ENCODE measurements at regions not wholly inside any gene's neighbourhood (a gene's known extent, or its start where the extent isn't known, plus 50 kb on each side); places are given as distances from the start of the nearest gene placed in this dataset.

- POLR2A ChIA-PET, result no interaction called here
- TF ChIP-seq ZNF423 (CRISPR knock-in tag; IDR thresholded peaks at IDR 0.05) (no peak), ZNF138 (CRISPR knock-in tag; conservative IDR thresholded peaks at IDR 0.05) (no peak), ARID4B (CRISPR knock-in tag; IDR thresholded peaks at IDR 0.05; ENCODE audit: borderline replicate concordance) (no peak), ZNF263 (CRISPR knock-in tag; IDR thresholded peaks at IDR 0.05; ENCODE audit: low read depth) (no peak), MAX (CRISPR knock-in tag; IDR thresholded peaks at IDR 0.05) (no peak), HMGXB4 (CRISPR knock-in tag; IDR thresholded peaks at IDR 0.05) (no peak), ZNF121 (CRISPR knock-in tag; IDR thresholded peaks at IDR 0.05) (no peak), ATF1 (CRISPR knock-in tag; IDR thresholded peaks at IDR 0.05) (no peak), SOX15 (CRISPR knock-in tag; IDR thresholded peaks at IDR 0.05) (no peak), ZMAT4 (CRISPR knock-in tag; IDR thresholded peaks at IDR 0.05) (no peak), ZBTB21 (CRISPR knock-in tag; IDR thresholded peaks at IDR 0.05; ENCODE audit: borderline replicate concordance) (no peak), HMGA2 (CRISPR knock-in tag; IDR thresholded peaks at IDR 0.05) (no peak)
- H3K27ac Mint-ChIP-seq, result no peak overlapping the region
- ATAC-seq (no peak), DNase-seq (ENCODE audit: low spot score) (no peak)
- CTCF ChIA-PET, result no interaction called here
- peaks cover 18% of the 10 kb centered on the region for H3K36me3 Mint-ChIP-seq
- peaks cover 29% of the 10 kb centered on the region for H3K4me1 Mint-ChIP-seq
- H3K4me3 Mint-ChIP-seq, result no peak overlapping the region
- H3K27me3 Mint-ChIP-seq (ENCODE audit: low read depth), result no peaks in the 10 kb centered on the region; the same call in 1 of the 2 replicates
- peaks cover 23% of the 10 kb centered on the region for H3K9me3 Mint-ChIP-seq
These were observed 1596.1 kb upstream of the WWC1 start for GRCh38 chr5:166695326-166695725.

GRCh38 chr5:166708291-166708690 is 1583.2 kb upstream of the WWC1 start:
- Mint-ChIP-seq H3K36me3 (peaks cover 4% of the 10 kb centered on the region), H3K4me3 (no peak overlapping the region), H3K4me1 (peaks cover 14% of the 10 kb centered on the region), H3K9me3 (peaks cover 6% of the 10 kb centered on the region), H3K27me3 (ENCODE audit: low read depth) (no peaks in the 10 kb centered on the region), H3K27ac (no peak overlapping the region)
- DNase-seq (ENCODE audit: low spot score) (no peak), ATAC-seq (no peak)
- CTCF ChIA-PET, result no interaction called here
- POLR2A ChIA-PET, result no interaction called here
- no peak for TF ChIP-seq JAZF1 (CRISPR knock-in tag; IDR thresholded peaks at IDR 0.05)
- TF ChIP-seq ZSCAN18 (CRISPR knock-in tag; IDR thresholded peaks at IDR 0.05), result no peak
- no peak for TF ChIP-seq OVOL2 (CRISPR knock-in tag; IDR thresholded peaks at IDR 0.05; ENCODE audit: borderline replicate concordance)
- no peak for TF ChIP-seq EMX1 (CRISPR knock-in tag; IDR thresholded peaks at IDR 0.05)
- TF ChIP-seq ZNF416 (CRISPR knock-in tag; IDR thresholded peaks at IDR 0.05), result no peak
- TF ChIP-seq ZNF263 (CRISPR knock-in tag; IDR thresholded peaks at IDR 0.05; ENCODE audit: low read depth), result no peak
- no peak for TF ChIP-seq ZNF532 (CRISPR knock-in tag; IDR thresholded peaks at IDR 0.05; ENCODE audit: borderline replicate concordance)
- no peak for TF ChIP-seq RORB (CRISPR knock-in tag; IDR thresholded peaks at IDR 0.05)
- TF ChIP-seq TEAD4 (CRISPR knock-in tag; IDR thresholded peaks at IDR 0.05), result no peak
- no peak for TF ChIP-seq TEAD1 (CRISPR knock-in tag; IDR thresholded peaks at IDR 0.05)
- TF ChIP-seq MAX (CRISPR knock-in tag; IDR thresholded peaks at IDR 0.05), result no peak
- no peak for TF ChIP-seq USF2 (CRISPR knock-in tag; IDR thresholded peaks at IDR 0.05)
- TF ChIP-seq TP53 (CRISPR knock-in tag; IDR thresholded peaks at IDR 0.05), result no peak
- TF ChIP-seq NR3C1 (CRISPR knock-in tag; conservative IDR thresholded peaks at IDR 0.05; ENCODE audit: low read depth), result no peak
- no peak for TF ChIP-seq ZBTB21 (CRISPR knock-in tag; IDR thresholded peaks at IDR 0.05; ENCODE audit: borderline replicate concordance)
